ENCODE measurements at regions not wholly inside any gene's neighbourhood (a gene's known extent, or its start where the extent isn't known, plus 50 kb on each side); places are given as distances from the start of the nearest gene placed in this dataset.

DNA sequence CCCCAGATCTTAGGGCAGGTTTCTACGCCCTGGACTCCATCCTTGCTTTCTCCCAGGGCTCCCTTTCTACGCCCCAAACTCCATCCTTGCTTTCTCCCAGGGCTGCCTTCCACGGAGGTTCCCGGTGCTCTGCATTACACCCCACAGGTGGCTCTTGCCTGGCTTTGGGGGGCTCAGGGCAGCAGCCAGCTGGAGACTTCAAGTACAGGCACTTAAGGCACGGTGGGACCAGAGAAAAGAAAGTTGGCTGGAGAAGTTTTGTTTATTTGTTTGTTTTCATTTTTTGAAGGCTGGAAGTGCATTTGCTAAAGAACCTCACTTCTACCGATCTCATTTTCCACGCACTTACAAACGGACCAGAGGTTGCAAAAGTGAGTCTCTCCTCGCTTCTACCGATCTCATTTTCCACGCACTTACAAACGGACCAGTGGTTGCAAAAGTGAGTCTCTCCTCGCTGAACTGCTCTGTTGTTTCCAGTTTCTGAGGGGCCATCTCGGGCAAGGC, 103.8 kb upstream of the MED13L start:
- DNase-seq (ENCODE audit: low spot score) = no peak

- DNase-seq (ENCODE audit: low spot score) = no peak
Observed at GRCh38 chr12:116381744-116382685, 104.5 kb upstream of the MED13L start.

DNA sequence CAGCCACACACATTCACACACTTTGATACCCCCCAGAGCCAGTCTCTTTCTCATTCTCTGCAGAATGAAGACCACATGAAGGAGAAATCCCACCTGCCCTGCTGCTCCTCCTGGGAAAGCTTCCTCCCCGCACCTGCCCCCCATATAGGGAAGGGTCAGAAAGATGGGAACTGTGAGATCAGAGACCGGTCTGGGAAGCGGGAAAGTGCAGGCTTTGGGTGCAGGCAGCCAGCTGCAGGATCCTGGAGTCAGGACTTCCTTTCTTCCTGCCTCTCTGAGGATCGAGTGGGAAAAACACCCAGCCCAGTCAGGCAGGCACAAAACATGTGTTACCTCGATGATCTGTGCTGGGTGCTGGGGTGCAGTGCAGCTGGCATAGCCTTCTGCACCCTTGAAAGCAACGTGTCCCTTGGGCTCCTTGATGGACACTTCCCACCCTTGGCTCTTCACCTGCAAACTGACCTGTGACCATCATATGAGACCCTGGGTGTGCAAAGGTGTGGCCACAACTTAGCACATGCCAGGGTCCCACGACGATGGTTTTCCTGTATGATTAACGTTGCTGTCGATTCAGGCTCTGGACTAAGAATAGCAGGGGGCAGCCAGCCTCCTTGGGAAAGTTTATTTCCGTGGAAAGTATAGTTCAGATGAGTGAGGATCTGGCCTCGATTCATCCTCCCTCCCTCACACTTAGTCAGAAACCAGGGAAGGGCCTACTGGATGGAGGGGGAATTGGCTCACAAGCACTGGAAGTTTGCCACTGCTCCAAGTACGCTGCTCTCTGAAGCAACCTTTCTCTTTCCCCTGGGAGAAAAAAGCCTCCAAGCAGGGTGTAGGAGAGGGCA, 105.4 kb upstream of the MED13L start:
- DNase-seq (ENCODE audit: low spot score) = no peak

DNA sequence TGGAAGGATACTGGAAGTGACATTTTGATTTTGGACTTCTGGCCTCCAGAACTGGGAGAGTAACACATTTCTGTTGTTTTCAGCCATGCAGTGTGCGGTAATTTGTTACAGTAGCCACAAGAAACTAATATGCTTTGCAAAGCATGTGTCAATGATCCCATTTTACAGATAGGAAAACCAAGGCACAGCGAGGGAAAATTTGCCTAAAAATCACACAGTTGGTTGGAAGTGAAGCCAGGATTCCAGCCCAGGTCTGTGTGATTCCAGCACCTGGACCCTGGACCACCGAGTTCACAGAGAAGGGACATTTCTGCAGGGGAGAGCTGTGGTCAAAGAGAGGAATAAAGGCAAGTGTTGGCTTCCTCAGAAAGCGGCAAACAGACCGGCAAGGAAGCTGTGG, 106.7 kb upstream of the MED13L start:
- no peak for DNase-seq (ENCODE audit: low spot score)

- no peak for DNase-seq (ENCODE audit: low spot score)
Observed at GRCh38 chr12:116384691-116385485, 107.4 kb upstream of the MED13L start.

DNA sequence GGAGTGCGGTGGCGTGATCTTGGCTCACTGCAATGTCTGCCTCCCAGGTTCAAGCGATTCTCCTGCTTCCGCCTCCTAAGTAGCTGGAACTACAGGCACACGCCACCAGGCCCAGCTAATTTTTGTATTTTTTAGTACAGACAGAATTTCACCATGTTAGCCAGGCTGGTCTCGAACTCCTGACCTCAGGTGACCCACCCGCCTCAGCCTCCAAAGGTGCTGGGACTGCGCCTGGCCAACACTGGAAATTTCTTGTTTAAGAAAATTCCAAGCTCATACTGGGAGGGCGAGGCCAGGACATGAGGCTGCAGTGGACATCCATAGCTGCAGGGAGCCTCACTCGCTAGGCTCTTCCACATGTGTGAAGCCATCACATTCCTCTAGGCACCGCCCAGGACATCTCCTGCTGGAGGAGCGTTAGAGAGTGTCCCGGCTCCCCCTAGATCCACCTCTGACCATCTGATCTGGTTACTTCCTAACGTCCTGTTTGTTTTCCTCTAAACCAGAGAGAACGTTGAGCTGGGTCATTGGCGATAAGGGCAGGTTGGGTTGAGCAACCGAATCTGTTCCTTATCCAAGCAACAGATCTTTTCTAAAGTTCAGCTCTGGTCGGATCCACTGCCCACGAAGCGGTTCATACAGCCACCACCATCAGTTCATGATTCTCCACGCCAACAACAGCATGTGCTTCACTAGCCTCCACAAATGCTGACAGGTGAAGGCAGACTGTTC, 108.2 kb upstream of the MED13L start:
- DNase-seq (ENCODE audit: low spot score) = no peak

DNA sequence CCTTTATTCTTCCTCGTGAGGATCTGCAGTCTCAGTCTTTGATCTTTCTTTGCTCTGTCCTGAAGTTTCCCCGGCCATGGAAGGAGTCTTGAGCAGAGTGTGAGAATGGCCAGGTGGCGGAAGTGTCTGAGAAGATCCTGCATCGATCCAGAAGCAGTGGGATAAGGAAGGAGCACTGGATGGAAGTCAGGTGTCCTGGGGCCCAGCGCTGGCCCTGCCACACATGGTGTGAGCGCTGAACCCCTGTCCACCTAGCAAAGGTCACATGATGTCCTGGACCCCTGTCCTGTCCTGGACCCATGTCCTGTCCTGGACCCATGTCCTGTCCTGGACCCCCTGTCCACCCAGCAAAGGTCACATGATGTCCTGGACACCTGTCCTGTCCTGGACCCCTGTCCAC, 111.8 kb upstream of the MED13L start:
- no peak for DNase-seq (ENCODE audit: low spot score)

DNA sequence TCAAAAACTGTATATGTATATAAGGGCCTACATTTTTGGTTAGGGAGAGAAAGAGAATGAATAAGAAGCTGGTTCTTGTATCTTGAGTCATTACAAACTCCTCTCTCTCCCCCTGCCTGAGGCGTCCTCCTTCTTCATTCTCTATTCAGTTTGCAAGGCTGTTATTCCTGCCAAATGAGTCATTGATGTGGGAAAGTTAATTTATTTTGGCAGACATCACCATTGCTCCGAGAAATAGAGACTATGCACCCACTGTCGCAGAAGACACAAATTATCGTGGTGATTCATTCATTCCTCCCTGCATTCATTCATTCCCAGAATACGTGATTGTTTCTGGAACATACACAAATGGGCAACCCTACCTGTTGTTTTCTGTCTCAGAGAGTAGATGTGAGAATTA, 112.5 kb upstream of the MED13L start:
- DNase-seq (ENCODE audit: low spot score) = no peak

DNA sequence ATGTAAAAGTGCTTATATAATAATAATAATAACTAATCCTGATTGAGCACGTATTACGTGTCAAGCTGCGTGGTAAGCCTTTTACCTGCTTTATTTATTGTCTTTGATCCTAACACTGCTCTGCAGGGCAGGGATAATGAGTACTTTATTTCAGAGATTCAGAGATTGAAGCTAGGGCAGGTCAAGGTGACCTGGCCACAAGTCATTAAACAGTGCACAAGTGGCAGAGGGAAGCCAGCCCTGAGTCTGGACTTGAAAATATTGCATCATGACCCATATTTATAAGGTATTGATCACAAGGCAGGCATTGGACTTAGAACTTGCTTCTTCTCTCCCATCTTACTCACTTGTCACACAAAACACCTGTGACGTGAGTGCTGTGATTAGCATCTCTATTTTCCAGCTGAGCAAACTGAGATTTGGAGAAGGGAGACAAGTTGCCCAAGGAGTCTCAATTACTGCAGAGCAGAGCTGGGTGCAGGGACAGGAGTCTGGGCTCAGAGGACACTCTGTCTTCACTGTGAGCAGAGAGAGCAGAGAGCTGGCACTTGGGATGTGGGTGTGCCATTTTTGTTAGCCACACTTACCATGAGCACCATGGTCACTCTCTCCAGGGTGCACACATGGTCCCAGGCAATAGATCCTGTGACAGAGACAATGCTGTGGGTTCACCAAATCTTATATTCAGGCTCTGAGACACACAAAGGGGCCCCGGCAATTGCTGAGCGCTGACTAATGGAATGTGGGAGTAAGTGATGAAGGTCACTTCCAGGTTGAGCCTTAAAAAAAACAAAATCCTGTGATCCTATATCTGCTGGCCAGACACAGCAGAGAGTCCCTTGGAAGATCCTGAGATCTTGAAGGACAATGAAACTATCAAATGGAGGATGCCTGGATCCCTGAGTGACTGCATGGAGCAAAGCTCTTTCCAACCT, 113.2 kb upstream of the MED13L start:
- DNase-seq (ENCODE audit: low spot score) = no peak

DNA sequence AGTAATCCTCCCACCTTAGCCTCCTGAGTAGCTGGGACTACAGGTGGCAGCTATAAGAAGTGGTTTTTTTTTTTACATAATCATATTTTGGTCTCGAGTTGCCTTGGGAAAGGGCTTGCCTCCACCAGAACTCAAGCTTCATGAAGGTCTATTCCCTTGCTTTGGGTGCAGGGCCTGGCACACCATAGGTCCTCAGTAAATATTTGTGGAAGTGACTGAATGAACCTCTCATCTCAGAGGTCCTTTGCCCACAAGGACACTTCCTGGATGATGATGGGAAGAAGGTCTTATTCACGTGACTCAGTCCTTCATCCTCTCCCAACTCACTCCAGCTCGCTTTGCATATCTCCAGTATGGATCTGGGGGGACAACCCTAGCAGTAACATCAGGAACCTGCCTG, 114.0 kb upstream of the MED13L start:
- no peak for DNase-seq (ENCODE audit: low spot score)

DNA sequence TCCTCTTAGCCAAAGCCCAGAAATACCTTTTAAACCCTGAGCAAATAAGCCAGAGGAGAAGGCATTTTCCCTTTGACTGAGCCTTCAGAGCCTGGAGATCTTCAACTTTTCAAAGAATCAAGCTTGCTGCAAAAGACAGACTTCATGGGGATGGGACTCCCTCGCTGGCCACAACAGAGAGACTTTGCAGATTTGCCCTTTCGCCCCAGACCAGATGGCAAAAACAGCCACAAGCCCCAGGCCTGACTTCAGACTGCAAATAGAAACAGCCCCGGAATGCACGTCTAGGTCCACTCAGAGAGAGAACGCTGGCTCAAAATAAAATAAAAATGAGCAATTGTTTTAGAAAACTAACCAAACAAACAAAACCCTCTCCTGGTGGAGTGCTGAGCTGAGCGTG, 114.6 kb upstream of the MED13L start:
- no peak for DNase-seq (ENCODE audit: low spot score)

GRCh38 chr12:116393255-116393654, 115.8 kb upstream of the MED13L start:
- DNase-seq (ENCODE audit: low spot score) = no peak

DNA sequence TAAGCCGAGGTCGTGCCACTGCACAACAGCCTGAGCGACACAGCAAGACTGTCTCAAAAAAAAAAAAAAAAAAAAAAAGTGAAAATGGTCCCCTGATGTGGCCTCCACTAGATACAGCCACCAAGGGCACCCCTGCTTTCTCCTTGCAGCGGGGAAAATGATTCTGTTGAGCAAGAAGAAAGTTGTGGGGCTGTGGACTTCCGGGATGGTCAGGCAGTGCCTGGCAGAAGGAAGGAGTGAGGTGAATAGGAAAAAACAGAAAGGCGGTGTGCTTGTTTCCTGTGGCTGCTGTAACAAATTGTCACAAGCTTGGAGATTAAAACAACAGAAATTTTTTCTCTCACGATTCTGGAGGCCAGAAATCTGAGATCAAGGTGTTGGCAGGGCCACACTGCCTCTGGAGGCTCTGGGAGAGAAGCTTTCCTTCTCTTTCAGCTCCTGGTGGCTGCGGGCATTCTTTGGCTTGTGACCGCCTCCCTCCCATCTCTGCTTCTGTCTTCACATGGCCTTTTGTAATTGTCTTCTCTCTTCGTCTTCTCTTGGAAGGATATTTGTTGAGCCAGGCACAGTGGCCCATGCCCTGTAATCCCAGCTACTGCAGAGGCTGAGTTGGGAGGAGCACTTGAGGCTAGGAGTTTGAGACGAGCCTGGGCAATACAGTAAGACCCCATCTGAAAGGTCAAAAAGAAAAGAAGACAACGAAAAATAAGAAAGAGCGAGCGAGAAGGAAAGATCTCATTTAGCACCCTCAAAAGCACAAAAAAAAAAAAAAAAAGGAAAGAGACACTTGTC, 116.6 kb upstream of the MED13L start:
- DNase-seq (ENCODE audit: low spot score) = no peak

GRCh38 chr12:116395396-116395795, 117.9 kb upstream of the MED13L start:
- DNase-seq (ENCODE audit: low spot score) = no peak

DNA sequence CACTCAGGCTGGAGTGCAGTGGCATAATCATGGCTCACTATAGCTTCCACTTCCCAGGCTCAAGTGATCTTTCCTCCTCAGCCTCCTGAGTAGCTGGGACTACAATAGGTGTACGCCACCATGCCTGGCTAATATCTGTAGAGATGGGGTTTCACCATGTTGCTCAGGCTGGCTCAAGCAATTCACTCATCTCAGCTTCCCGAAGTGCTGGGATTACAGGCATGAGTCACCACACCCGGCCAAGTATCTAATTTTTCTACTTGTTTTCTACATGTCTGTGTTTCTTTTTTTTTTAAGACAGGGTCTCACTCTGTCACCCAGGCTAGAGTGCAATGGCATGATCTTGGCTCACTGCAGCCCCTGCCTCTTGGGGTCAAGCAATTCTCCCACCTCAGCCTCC, 119.7 kb upstream of the MED13L start:
- no peak for DNase-seq (ENCODE audit: low spot score)

- no peak for DNase-seq (ENCODE audit: low spot score)
Observed at GRCh38 chr12:116398193-116398592, 120.7 kb upstream of the MED13L start.

- no peak for DNase-seq (ENCODE audit: low spot score)
Observed at GRCh38 chr12:116399055-116399454, 121.6 kb upstream of the MED13L start.

- DNase-seq (ENCODE audit: low spot score) = no peak
Observed at GRCh38 chr12:116400636-116401372, 123.3 kb upstream of the MED13L start.

Measured in HT-29 (cell line).